GM23338 (cell line): ENCODE measurements at regions not wholly inside any gene's neighbourhood (a gene's known extent, or its start where the extent isn't known, plus 50 kb on each side); places are given as distances from the start of the nearest gene placed in this dataset.

Experiments
- ATAC-seq: fragments of 200-7000 bp; cut with Tn5 transposase; 3 replicates; pipeline ENCODE4 v1.9.1; 2020
- DNase-seq: peaks from one replicate; pipeline ENCODE4 v3.0.0-alpha.2; 2015; ENCODE audit warnings: low spot score
- H2AFZ ChIP-seq: fragments of 200-600 bp; sonication (generic); 2 replicates; pipeline ENCODE4 v1.8.0; 2016; ENCODE audit warnings: antibody characterized with exemption, mild to moderate bottlenecking, moderate library complexity
- H3F3A ChIP-seq: fragments of 200-600 bp; sonication (generic); replicated peaks from 2 replicates; pipeline ENCODE4 v1.8.0; 2017; ENCODE audit warnings: antibody characterized with exemption, mixed run types, low read depth
- H3K27ac ChIP-seq: fragments of 200-600 bp; sonication (generic); 2 replicates; pipeline ENCODE4 v1.6.1; 2016; ENCODE audit warnings: low read depth
- H3K27me3 ChIP-seq: fragments of 200-600 bp; sonication (generic); 2 replicates; pipeline ENCODE4 v1.8.0; 2016; ENCODE audit warnings: mild to moderate bottlenecking, mixed run types, moderate library complexity; ENCODE audit not compliant: insufficient read depth
- H3K36me3 ChIP-seq: fragments of 200-600 bp; sonication (generic); 2 replicates; pipeline ENCODE4 v1.8.0; 2016; ENCODE audit warnings: mild to moderate bottlenecking; ENCODE audit not compliant: insufficient read depth
- H3K4me1 ChIP-seq: fragments of 200-600 bp; sonication (generic); 2 replicates; pipeline ENCODE4 v1.8.0; 2016; ENCODE audit warnings: mild to moderate bottlenecking, moderate library complexity; ENCODE audit not compliant: insufficient read depth
- H3K4me2 ChIP-seq: fragments of 200-600 bp; sonication (generic); 2 replicates; pipeline ENCODE4 v1.7.1; 2017; ENCODE audit warnings: mixed run types
- H3K4me3 ChIP-seq: fragments of 200-600 bp; sonication (generic); 2 replicates; pipeline ENCODE4 v1.6.1; 2016; ENCODE audit warnings: mixed run types
- H3K79me2 ChIP-seq: fragments of 200-600 bp; sonication (generic); replicated peaks from 2 replicates; pipeline ENCODE4 v1.8.0; 2017; ENCODE audit warnings: mild to moderate bottlenecking; ENCODE audit not compliant: insufficient read depth
- H3K9me2 ChIP-seq: fragments of 200-600 bp; sonication (generic); 2 replicates; pipeline ENCODE4 v1.8.0; 2017; ENCODE audit not compliant: insufficient read depth
- H4K20me1 ChIP-seq: fragments of 200-600 bp; sonication (generic); replicated peaks from 2 replicates; pipeline ENCODE4 v1.8.0; 2017; ENCODE audit warnings: mild to moderate bottlenecking; ENCODE audit not compliant: insufficient read depth
- H3K27ac Mint-ChIP-seq: 2 replicates; pipeline ENCODE4 v1.8.0; 2020; ENCODE audit warnings: inconsistent platforms, mild to moderate bottlenecking, moderate library complexity, mixed read lengths
- H3K27me3 Mint-ChIP-seq: 3 replicates; pipeline ENCODE4 v1.8.0; 2022; ENCODE audit warnings: low read depth, mild to moderate bottlenecking, moderate library complexity, mixed read lengths, inconsistent platforms; ENCODE audit not compliant: insufficient read depth, poor library complexity
- H3K36me3 Mint-ChIP-seq: 3 replicates; pipeline ENCODE4 v1.8.0; 2021; ENCODE audit warnings: low read depth, mild to moderate bottlenecking, inconsistent platforms, moderate library complexity, mixed read lengths
- H3K4me1 Mint-ChIP-seq: 3 replicates; pipeline ENCODE4 v1.8.0; 2020; ENCODE audit warnings: mild to moderate bottlenecking, inconsistent platforms, mixed read lengths
- H3K4me3 Mint-ChIP-seq: 3 replicates; pipeline ENCODE4 v1.8.0; 2021; ENCODE audit warnings: moderate library complexity, mild to moderate bottlenecking, inconsistent platforms, mixed read lengths
- H3K9me3 Mint-ChIP-seq: 3 replicates; pipeline ENCODE4 v1.8.0; 2020; ENCODE audit warnings: moderate library complexity, mild to moderate bottlenecking, inconsistent platforms, mixed read lengths
- CREB1 ChIP-seq: fragments of 250-450 bp; sonication (Bioruptor Pico); IDR thresholded peaks from 2 replicates; pipeline ENCODE4 v1.5.0; 2020; ENCODE audit warnings: low read depth, mild to moderate bottlenecking, moderate library complexity
- CTCF ChIP-seq, 2 experiments: fragments of 200-600 bp in 1 of 2; sonication (generic) in 1 of 2; conservative IDR thresholded peaks; 2 replicates each; pipeline versions ENCODE4 v1.5.1 to v1.6.1; 2016 to 2017; ENCODE audit warnings: antibody characterized with exemption in 2 of 2, low read depth in 2 of 2, mild to moderate bottlenecking in 2 of 2, moderate library complexity in 1 of 2
- ETS1 ChIP-seq: IDR thresholded peaks from 2 replicates; pipeline ENCODE4 v1.6.1; 2016; ENCODE audit warnings: antibody characterized with exemption
- EZH2 ChIP-seq: fragments of 200-600 bp; sonication (generic); IDR thresholded peaks from one replicate; pipeline ENCODE4 v1.8.0; 2017; ENCODE audit warnings: antibody characterized with exemption, mild to moderate bottlenecking, low read depth; ENCODE audit not compliant: unreplicated experiment
- NANOG ChIP-seq: IDR thresholded peaks from 2 replicates; pipeline ENCODE4 v1.6.1; 2016; ENCODE audit warnings: antibody characterized with exemption, borderline replicate concordance
- POLR2AphosphoS5 ChIP-seq: IDR thresholded peaks from 2 replicates; pipeline ENCODE4 v1.6.1; 2016; ENCODE audit warnings: antibody characterized with exemption, low read depth
- STAT1 ChIP-seq: IDR thresholded peaks from one replicate; pipeline ENCODE4 v1.6.1; 2016; ENCODE audit warnings: antibody characterized with exemption; ENCODE audit not compliant: unreplicated experiment
- ZNF114 ChIP-seq: fragments of 250-450 bp; sonication (Bioruptor Pico); IDR thresholded peaks from 2 replicates; pipeline ENCODE4 v1.5.0; 2020; ENCODE audit warnings: mild to moderate bottlenecking, moderate library complexity
- ZNF331 ChIP-seq: fragments of 250-450 bp; sonication (Bioruptor Pico); IDR thresholded peaks from 2 replicates; pipeline ENCODE4 v1.5.0; 2020; ENCODE audit warnings: low read depth, mild to moderate bottlenecking, moderate library complexity
- TF ChIP-seq, protein P1 (sequence below): IDR thresholded peaks from one replicate; pipeline ENCODE4 v1.6.1; 2018; ENCODE audit warnings: antibody characterized with exemption; ENCODE audit not compliant: unreplicated experiment

DNA sequence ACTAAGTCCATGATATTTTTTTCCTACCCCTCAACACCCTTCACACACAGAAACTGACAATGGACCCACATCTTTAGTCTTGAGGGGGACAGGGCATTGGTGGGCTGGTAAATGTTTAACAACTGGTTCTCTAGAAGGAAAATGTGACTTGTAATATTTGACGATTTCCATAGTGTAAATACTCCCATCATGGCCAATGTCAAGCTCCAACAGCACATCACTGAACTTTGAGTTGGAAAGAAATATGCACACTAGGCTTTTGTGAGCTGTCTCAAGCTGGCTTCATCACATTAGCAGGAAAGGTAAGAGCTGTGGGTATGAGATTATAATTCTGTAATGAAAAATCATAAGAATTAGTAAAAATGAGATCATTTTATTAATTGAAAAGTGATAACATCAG lies 189.9 kb upstream of the PRLR start (continued):
- TF ChIP-seq, protein P1, sequence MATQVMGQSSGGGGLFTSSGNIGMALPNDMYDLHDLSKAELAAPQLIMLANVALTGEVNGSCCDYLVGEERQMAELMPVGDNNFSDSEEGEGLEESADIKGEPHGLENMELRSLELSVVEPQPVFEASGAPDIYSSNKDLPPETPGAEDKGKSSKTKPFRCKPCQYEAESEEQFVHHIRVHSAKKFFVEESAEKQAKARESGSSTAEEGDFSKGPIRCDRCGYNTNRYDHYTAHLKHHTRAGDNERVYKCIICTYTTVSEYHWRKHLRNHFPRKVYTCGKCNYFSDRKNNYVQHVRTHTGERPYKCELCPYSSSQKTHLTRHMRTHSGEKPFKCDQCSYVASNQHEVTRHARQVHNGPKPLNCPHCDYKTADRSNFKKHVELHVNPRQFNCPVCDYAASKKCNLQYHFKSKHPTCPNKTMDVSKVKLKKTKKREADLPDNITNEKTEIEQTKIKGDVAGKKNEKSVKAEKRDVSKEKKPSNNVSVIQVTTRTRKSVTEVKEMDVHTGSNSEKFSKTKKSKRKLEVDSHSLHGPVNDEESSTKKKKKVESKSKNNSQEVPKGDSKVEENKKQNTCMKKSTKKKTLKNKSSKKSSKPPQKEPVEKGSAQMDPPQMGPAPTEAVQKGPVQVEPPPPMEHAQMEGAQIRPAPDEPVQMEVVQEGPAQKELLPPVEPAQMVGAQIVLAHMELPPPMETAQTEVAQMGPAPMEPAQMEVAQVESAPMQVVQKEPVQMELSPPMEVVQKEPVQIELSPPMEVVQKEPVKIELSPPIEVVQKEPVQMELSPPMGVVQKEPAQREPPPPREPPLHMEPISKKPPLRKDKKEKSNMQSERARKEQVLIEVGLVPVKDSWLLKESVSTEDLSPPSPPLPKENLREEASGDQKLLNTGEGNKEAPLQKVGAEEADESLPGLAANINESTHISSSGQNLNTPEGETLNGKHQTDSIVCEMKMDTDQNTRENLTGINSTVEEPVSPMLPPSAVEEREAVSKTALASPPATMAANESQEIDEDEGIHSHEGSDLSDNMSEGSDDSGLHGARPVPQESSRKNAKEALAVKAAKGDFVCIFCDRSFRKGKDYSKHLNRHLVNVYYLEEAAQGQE = no peak
- TF ChIP-seq CREB1 (no peak), STAT1 (no peak), EZH2 (no peak), ZNF114 (CRISPR knock-in tag) (no peak), POLR2AphosphoS5 (no peak), CTCF (conservative IDR thresholded peaks at IDR 0.05; ENCODE audit: low read depth in 2 of 2) (no peak)

DNA sequence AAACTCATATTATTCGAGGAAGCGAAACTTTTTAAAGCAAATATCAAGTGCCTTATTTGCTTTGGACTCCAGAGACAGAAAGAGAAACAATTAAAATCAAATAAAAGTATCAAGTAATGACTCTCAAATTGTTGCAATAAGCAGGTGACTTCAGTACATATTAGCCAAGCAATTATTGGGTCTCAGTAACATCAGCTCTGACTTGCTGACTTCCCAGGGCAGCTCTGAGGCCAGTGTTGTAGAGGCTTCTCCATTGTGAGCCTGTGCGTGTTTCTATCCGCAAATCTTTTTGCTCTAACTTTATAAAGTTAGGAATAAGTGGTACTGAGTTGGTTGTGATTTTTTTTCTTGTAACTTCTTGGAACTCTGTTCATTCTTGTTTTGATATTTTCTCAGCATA lies 186.8 kb upstream of the PRLR start:
- no peaks in the 10 kb centered on the region for H4K20me1 ChIP-seq
- no peaks in the 10 kb centered on the region for H3K36me3 ChIP-seq
- H3K79me2 ChIP-seq = no peaks in the 10 kb centered on the region
- H3K27ac Mint-ChIP-seq = no peak overlapping the region
- no peak overlapping the region for H3K27ac ChIP-seq
- H3K4me3 ChIP-seq = no peak overlapping the region
- no peak overlapping the region for H3K4me2 ChIP-seq
- no peaks in the 10 kb centered on the region for H3K27me3 Mint-ChIP-seq
- DNase-seq (no peak), ATAC-seq (no peak)
- H3K4me1 ChIP-seq = no peaks in the 10 kb centered on the region
- H3K4me1 Mint-ChIP-seq = no peaks in the 10 kb centered on the region
- H3K4me3 Mint-ChIP-seq = no peak overlapping the region
- no peaks in the 10 kb centered on the region for H3K9me2 ChIP-seq
- TF ChIP-seq NANOG (no peak), POLR2AphosphoS5 (no peak), CREB1 (no peak), ZNF114 (CRISPR knock-in tag) (no peak), ETS1 (no peak), ZNF331 (CRISPR knock-in tag) (no peak)
- H3K27me3 ChIP-seq = no peaks in the 10 kb centered on the region
- no peaks in the 10 kb centered on the region for H3K9me3 Mint-ChIP-seq
- H3K36me3 Mint-ChIP-seq = no peaks in the 10 kb centered on the region
- H2AFZ ChIP-seq = no peak overlapping the region
- H3F3A ChIP-seq = no peaks in the 10 kb centered on the region
